MM.1S (cell line): ENCODE measurements at regions not wholly inside any gene's neighbourhood (a gene's known extent, or its start where the extent isn't known, plus 50 kb on each side); places are given as distances from the start of the nearest gene placed in this dataset.

ENCODE experiments used
- EZH2 ChIP-seq: fragments of 300-600 bp; sonication (generic); optimal IDR thresholded peaks from 2 replicates; pipeline ENCODE3; 2017; ENCODE audit warnings: low read depth, mild to moderate bottlenecking, antibody characterized with exemption, low read length, mixed read lengths
- TF ChIP-seq, protein P1 (sequence below): fragments of 300-600 bp; sonication (generic); IDR thresholded peaks from 2 replicates; pipeline ENCODE4 v1.5.1; 2016; ENCODE audit warnings: antibody characterized with exemption, low read length, mixed read lengths

- TF ChIP-seq, protein P1, sequence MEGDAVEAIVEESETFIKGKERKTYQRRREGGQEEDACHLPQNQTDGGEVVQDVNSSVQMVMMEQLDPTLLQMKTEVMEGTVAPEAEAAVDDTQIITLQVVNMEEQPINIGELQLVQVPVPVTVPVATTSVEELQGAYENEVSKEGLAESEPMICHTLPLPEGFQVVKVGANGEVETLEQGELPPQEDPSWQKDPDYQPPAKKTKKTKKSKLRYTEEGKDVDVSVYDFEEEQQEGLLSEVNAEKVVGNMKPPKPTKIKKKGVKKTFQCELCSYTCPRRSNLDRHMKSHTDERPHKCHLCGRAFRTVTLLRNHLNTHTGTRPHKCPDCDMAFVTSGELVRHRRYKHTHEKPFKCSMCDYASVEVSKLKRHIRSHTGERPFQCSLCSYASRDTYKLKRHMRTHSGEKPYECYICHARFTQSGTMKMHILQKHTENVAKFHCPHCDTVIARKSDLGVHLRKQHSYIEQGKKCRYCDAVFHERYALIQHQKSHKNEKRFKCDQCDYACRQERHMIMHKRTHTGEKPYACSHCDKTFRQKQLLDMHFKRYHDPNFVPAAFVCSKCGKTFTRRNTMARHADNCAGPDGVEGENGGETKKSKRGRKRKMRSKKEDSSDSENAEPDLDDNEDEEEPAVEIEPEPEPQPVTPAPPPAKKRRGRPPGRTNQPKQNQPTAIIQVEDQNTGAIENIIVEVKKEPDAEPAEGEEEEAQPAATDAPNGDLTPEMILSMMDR: no peak
- no peak for TF ChIP-seq EZH2
Measured at GRCh38 chr6:121609281-121609680, 173.8 kb downstream of the GJA1 start.
